ELF-1 (cell line): ENCODE measurements at regions not wholly inside any gene's neighbourhood (a gene's known extent, or its start where the extent isn't known, plus 50 kb on each side); places are given as distances from the start of the nearest gene placed in this dataset.

Experiments used
- DNase-seq: peaks from one replicate; pipeline ENCODE4 v3.0.0-alpha.2; 2016; ENCODE audit warnings: low read depth, low spot score

DNA sequence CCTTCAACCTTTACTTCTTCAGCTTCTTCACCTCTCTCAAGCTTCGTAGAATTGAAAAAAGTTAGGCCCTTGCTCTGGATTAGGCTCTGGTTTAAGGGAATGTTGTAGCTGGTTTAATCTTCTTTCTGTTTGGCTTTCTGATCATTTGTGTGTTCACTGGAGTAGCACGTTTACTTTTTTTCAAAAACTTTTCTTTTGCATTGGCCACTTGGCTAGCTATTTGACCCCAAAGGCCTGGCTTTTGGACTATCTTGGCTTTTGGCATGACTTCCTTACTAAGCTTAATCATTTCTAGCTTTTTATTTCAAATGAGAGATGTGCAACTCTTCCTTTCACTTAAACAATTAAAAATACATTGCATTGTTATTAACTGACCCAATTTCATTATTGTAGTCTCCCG, 1154.8 kb upstream of the ZEB2 start:
- DNase-seq: no peak

DNA sequence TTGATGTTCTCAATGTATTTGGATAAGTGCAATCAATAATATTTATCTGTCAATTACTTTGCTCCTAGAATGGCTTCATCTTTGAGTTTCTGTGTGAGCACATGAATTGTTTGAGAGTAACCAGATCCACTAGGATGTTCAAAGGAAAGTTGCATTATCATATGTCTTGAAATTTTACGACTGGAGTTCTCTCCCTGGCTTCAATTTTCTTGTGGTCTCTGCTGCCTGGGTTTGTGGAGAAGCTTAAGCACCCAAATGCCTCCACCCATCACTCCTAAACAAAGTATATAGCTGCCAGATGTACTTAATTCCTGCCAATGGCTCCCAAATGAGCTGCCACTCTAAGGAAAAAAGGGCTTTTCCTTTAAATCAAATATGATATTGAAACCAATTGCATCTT, 1149.4 kb upstream of the ZEB2 start:
- no peak for DNase-seq

DNA sequence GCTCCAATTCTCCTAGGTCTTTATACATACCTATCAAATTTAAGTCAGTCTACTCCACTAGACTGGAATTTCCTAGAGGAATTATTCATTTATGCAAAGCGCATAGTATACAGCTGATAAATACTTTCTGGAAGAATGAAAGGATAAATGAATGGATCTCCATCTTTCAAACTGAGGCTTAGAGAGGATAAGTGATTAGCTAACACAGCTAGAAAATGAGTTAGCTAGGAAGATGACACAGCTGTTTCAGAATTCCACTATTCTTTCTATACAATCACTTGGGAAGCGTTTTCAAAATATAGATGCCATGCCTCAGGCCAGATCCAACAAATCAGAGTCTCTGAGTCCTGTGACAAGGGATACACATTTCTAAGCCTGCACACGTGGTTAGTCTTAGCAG, 1146.6 kb upstream of the ZEB2 start:
- DNase-seq: no peak

DNA sequence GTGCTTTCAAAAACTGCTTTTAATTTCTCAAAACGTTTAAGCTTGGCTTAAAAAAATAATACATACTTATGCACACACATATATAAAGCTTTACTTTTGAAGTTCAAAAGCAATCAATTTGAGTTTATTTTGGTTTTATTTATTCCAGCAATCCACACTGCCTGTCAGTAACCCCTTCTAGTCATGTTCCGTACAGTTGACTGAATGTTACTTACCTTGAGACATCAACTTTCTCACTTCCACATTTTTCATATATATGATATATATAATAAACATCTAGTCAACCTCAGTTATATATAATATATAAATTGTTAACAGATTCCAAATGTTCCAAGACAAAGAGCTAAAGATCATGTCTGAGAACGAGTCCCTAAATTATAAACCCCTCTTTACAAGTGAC, 1137.3 kb upstream of the ZEB2 start:
- DNase-seq: no peak

DNA sequence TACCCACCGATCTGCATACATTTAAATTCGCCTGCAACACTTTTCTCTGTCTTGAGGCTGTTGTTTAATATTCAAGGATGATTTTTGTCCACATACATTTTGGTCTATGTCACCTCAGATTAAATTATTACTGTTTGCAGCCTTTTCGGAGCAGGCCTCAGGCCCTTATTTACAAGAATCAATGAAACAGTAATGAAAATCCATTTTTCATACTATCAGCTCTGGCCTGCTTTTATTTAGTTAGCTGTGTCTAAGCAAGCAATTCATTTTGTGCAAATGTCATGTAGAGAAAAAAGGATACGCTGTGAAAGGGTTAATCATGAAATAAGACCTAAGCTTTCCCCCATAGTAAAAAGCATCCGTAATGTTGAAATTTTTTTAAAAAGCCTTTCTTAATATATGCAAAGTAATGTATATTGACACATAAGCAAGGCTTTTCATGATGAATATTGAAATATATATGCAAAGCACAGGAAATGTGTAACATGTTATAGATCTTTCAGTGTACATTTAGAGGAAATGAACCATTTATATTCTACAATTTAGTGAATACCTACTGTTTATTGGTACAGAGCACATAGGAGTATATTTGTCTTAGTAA, 1135.3 kb upstream of the ZEB2 start:
- no peak for DNase-seq

DNA sequence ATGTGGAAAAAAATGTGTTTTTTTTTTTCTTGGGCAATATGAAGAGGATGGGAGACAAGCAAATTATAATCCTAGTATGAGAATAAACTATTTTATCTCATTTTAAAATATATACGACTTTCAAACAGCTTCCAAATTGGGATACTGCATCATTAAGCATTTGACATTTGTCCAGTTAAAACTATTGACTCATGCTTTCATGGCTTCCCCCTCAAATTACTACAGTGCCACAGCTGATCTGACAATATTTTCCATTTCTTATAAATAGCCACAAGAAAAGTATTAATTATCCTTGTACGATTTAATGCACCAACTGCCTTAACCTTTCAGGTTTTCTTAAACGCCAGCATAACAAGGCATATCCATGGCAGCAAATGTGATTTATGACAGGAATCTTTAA, 1134.8 kb upstream of the ZEB2 start:
- no peak for DNase-seq

DNA sequence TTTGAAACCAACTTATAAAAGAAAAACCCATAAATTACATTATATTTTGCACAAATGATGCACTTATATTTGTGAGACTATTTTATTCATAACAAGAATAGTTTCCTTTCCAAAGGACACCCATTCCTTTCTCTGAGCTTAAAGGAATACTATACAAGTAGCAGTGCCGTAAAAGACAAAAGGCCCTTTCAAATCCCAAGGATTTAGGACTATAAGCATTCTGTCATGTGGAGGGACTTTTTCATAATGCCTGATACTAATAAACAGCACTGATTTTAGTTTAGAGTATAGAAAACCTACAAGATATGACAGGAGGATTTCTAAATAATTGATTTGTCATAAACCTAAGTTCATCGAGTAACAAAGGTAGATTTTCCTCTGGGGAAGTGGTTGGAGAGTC, 1134.2 kb upstream of the ZEB2 start:
- no peak for DNase-seq

DNA sequence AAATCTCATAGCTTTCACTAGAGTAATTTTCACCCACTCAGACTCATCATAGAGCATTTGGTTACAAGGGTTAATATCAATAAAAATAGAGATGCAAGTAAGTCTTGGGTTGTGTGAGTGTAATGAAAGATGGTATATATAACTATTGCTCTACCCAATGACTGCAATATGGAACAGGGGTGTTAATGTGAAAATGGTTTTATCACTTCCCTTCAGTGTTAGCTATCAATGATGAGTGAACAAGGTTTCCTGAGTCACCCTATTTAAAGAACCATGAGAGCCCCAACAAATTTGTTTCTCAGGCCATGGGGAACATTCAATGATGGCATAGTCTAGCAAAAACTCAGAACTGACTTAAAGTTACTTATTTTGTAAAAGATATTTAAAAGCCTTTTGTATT, 1133.6 kb upstream of the ZEB2 start:
- no peak for DNase-seq

DNA sequence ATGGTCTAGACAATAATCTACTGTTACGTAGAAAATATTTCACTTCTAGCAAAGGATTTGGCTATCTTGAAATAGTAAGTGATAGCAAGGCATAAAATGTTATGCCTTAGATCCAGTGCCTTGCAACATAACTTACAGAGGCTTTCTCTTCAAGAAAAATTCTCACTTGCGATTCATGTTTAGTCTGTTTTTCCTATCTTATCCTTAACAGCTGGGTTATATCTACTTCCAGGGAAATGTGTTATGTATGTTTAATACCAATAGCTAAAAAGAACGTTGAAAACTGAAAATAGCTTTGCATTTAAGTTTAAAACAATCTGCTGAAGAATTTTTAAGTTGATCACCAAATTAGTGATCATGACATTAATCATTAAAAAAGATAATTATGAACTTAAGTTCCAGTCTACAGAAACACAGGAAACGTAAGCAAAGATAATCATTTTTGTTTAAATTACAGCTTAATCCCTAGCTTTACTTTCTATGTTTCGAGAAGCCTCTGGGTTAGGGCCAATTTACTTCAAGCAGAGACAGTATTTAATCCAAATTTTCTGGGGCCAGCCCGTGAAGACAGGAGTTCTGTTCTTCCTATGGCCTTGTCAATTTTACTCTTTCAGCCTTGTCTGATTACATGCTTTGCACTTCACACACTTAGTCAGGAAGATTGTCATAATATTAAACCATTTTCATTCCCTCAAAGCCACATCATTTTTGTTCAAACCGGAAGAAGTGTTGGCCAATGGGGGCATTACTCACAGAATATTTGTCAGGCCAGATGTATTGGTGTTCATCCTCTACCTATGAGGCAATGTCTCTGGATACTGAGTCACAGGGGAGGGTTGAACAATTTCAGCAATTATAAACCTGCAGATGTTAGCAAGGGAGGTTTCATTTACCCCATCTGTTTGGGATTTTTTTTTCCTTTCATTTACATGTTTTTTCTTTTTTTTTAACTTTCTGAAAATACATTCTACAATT, 1132.9 kb upstream of the ZEB2 start:
- no peak for DNase-seq

DNA sequence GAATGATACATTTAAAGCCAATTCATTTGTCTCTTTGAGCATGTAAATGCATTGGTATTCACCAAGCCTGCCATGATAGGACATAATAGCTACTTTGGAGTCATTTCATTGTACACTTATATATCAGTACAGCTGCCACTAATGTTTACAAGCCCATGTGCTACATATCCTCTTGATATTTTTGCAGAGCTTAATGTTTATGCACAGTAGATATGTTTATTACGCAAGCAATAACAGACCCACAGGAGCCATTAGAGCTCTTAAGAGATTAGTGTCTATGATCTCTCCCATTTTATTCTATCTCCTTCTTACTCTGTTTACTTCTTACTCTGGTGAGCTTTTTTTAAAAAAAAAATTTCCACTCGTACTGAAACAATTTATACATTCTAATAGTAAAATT, 1132.1 kb upstream of the ZEB2 start:
- DNase-seq: no peak

DNA sequence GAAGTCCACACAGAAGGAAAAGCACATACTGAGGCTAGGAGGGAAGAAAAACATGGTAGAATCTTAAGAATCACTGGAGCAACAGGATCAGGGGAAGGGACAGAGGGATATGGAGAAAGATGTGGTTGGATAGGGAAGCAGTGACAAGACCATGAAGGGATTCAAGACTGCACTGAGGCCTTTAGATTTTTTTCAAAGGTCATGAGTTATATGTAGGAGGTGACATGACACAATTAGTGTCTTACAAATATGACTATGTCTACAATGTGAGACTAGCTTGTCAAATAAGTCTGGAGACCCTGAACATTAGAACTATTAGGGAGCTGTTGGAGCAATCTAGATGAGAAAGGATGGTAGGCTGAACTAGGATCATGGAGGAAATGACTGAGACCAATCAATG, 1130.3 kb upstream of the ZEB2 start:
- DNase-seq: no peak

DNA sequence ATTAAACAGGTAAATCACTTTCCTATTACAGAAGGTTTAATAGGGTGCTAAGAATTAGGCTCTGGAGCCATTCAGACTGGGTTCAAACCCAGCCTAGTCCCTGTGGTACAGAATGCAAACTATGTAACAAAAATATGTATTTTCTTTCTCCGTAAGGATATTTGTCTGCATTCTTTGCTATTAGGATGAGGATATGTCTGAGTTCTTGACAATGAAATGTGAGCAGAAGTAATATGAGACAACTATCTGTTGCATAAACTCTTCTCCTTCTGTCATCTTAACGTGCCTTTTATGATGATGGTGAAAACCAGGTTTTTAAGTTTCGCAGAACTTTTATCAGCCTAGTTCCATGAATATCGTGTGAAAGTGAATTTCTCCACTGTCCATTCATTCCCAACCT, 1129.1 kb upstream of the ZEB2 start:
- DNase-seq: no peak

DNA sequence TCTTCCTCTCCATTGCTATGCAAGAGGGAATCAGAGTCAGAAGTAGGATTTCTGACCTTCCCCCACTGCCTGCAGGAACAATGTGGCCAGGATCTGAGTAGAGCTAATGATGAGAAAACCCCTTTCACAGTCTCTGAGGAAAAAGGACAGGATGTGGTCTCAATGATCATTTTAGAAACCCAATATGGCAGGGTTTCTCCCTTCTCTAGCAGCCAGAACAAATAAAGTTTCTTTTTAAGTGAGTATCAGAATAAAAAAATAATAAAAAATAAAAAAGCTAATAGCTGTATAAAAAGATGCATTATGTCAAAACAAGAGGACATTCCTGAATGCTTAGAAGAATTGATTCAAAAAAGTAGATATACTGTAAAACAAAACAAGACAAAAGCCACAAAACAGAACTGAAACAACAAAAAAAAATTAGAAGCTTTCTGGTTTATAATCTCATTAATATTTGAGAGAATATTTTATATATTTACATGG, 1124.9 kb upstream of the ZEB2 start:
- DNase-seq: no peak

DNA sequence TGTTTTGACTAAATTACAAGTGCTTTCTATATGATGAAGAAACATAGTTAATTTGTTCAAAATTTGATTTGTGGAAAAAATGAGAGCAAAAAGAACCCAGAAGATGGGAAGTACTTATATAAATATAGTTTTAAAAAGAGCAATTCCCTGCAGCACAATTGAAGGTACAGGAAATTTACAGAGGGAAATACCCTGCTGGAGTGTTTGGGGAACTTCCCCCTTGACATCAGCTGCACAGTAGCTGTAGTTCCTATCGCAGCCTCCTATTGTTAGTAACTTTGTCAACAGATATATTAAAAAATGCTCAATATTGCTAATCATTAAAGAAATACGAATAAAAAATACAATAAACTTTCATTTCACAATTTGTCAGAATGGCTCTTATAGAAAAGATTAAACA, 1118.8 kb upstream of the ZEB2 start:
- DNase-seq: no peak

DNA sequence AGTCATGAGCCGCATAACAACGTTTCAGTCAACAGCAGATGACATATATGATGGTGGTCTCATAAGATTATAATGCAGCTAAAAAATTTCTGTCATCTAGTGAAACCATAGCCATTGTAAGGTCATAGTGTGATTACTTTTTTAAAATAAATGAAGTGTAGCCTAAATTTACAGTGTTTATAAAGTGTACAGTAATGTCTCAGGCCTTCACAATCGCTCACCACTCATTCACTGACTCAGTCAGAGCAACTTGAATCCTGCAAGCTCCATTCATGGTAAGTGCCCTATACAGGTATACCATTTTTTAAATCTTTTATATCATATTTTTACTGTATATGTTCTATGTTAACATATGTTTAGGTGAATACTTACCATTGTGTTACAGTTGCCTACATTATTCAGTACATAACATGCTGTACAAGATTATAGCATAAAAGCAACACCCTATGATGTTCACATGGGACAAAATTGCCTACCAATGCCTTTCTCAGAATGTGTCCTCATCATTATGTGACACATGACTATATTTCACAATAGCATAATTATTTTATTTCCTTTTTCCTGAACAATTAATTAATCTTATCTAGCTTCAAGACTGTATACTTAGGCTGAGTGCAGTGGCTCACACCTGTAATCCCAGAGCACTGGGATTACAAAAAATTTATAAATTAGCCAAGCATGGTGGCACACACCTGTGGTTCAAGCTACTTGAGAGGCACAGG, 1115.9 kb upstream of the ZEB2 start:
- DNase-seq: no peak

DNA sequence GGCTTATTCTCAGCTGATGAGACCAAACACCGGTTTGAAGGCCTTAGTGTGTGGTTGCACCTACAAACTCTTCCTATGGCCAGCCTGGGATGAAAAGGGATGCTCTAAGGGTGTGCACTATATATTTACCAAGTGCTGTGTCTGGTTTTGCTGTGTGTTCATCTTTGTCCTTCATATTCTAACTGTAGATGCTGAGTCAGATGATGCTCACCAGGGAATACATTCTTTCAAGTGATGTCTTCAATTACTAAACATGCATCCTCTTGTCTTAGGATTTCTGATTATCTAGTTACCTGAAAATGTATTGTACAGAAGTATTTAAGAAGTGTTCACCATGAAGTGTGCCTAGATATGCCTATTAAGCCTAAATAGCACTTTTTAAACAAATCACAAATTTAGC, 1111.6 kb upstream of the ZEB2 start:
- no peak for DNase-seq

DNA sequence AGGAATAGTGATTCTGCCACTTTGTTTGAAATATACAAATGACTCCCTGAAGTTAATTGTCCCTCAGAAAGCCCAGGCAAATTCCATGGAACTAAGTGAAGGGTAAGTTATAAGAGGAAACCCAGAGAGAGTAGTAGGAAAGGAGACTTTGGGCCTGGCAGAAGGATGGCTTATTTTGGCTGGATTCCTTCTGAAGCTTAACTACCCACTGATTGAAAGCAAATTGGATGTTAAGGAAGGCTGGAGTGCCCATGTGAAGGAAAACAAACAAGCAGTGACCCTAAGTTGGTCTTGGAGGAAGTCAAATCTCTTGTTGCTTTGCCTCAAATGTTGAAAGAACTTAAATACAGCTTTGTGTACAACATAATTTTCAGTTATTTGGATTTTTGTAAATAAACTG, 1106.4 kb upstream of the ZEB2 start:
- DNase-seq: no peak

DNA sequence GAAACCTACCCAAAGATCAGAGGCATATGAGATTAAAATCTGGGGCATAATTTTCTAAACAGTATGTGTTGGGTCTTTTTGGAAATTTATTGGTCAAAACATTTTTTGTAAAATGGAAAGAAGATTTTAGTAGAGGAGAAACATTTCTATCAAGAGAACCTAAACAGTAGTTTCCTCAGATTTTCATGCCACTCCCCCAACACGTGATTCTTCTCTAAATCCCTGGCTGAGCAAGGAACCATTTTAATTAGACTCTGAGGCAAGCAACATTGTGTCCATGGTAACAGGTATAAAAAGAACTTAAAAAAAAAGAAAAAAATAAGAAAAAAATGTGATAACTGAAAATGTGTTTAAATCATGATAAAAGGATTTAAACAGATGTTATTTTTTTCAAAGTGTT, 1105.2 kb upstream of the ZEB2 start:
- no peak for DNase-seq

DNA sequence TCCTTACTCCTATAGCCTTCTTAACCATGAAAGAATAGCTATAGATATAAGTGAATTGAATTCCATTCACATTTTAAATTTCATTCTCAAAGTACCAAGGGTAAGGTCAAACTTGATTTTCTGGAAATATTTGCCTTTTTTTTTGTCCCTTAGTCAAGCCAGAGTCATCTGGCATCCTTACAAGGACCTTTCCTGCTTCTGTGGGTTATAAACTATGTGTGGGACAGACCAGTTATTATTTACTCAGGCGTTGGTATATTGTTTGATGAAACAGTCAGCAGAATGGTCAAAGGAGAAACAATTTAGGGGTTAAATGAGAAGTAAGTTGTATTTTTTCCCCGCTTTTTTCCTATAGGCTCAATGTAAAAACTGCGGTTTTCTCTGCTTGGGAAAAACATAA, 1103.2 kb upstream of the ZEB2 start:
- DNase-seq: no peak

DNA sequence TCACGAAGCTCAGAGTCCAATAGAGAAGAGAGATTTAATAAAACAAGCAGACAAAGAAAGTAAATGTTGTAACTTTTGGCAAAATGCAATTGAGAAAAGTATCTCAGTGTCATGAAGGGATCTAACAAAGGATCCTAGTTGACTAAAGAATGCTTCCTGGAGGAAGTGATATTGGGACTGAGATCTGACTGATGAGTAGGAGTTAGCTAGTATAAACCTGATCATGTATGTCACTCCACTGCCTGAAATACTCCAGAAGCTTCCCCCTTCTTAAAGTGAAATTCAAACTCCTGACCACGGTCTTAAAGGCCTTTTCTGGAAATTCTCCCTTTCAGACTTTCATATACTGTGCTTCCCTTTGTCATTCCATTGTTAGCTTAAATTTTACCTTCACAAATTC, 1102.4 kb upstream of the ZEB2 start:
- no peak for DNase-seq

DNA sequence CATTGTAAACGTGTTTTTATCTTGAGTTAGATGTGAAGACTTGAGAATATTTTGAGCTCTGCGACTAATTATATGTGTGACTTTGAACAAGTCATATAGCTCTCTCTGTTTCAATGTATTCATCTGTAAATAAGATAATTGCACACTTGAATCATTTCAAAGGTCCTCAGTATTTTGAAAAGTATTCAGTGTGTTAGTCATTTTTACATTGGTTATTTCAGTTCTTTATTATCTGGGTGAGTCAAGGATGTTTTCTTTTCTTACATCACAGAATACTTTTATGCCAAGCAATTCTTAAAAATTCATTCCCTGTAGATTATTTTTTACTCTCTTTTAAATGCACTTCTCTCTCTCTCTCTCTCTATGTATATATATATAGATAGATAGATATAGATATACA, 1098.0 kb upstream of the ZEB2 start:
- no peak for DNase-seq

DNA sequence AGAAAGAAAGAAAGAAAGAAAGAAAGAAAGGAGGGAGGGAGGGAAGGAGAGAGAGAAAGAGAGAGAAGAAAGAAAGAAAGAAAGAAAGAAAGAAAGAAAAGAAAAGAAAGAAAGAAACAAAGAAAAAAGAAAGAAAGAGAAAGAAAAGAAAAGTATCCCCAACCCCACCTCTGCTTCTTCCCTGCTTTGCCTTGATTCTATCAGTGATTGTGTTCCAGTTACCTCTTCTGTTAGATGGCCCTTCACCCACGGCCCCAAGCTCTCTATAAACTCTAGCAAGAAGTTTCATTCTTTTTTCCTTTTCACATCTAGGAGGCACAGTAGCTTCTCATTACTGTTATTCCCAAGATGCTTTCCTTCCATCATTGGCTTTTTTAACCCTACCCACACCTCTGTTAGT, 1097.5 kb upstream of the ZEB2 start:
- DNase-seq: no peak

DNA sequence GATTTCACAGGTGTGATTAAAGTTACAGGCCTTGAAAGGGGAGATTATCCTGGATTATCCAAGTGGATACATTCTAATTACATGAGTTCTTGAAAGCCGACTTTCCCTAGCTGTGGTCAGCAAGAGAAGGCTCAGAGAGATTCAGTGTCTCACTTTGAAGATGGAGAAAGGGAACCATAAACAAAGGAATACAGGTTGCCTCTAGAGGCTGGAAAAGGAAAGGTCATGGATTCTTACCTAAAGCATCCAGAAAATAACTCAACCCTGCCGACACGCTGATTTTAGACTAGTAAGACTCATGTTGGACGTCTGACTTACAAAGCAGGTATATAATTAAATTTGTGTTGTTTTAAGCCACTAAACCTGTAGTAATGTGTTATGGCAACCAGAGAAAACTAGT, 1095.7 kb upstream of the ZEB2 start:
- no peak for DNase-seq
